CD4-positive, CD25-positive, alpha-beta regulatory T cell (primary cell): ENCODE measurements at regions not wholly inside any gene's neighbourhood (a gene's known extent, or its start where the extent isn't known, plus 50 kb on each side); places are given as distances from the start of the nearest gene placed in this dataset.

ENCODE experiments used
- ATAC-seq, 2 donors: fragments of 150-1000 bp; cut with Tn5 transposase; one replicate each; pipeline ENCODE4 v1.10.0; 2021; ENCODE audit warnings: low read depth in 2 of 2, moderate number of reproducible peaks in 2 of 2, moderate library complexity in 1 of 2
- DNase-seq, 3 donors: peaks; one replicate each; pipeline versions ENCODE4 v3.0.0 to v3.0.0-alpha.2; 2012 to 2022; ENCODE audit warnings: mixed read lengths in 1 of 3
- H3K27ac ChIP-seq: one replicate; pipeline ENCODE4 v1.7.0; 2013; ENCODE audit warnings: mild to moderate bottlenecking, low read length; ENCODE audit not compliant: insufficient read depth, poor library complexity, severe bottlenecking
- H3K27me3 ChIP-seq: one replicate; pipeline ENCODE4 v1.7.0; 2013; ENCODE audit warnings: low read length; ENCODE audit not compliant: control insufficient read depth, insufficient read depth
- H3K36me3 ChIP-seq: one replicate; pipeline ENCODE4 v1.7.0; 2013; ENCODE audit warnings: mild to moderate bottlenecking, low read length, moderate library complexity; ENCODE audit not compliant: control insufficient read depth, insufficient read depth
- H3K4me1 ChIP-seq: 2 replicates; pipeline ENCODE4 v1.7.0; 2013; ENCODE audit warnings: mild to moderate bottlenecking, low read length; ENCODE audit not compliant: insufficient read depth, control insufficient read depth, poor library complexity, severe bottlenecking
- H3K4me3 ChIP-seq: one replicate; pipeline ENCODE4 v1.7.0; 2013; ENCODE audit warnings: low read depth, mild to moderate bottlenecking, low read length, moderate library complexity
- H3K9me3 ChIP-seq, 2 experiments: 1 replicate in 1 of 2; 2 replicates in 1 of 2; pipeline ENCODE4 v1.7.0; 2013; ENCODE audit warnings: low read length in 2 of 2, mild to moderate bottlenecking in 1 of 2, moderate library complexity in 1 of 2; ENCODE audit not compliant: control insufficient read depth in 2 of 2
- H3K27ac Mint-ChIP-seq, 3 donors: one replicate each; pipeline ENCODE4 v1.8.0; 2020 to 2022; ENCODE audit warnings: mild to moderate bottlenecking in 3 of 3, mixed read lengths in 3 of 3, moderate library complexity in 2 of 3
- H3K27me3 Mint-ChIP-seq: one replicate; pipeline ENCODE4 v1.8.0; 2022; ENCODE audit warnings: mild to moderate bottlenecking, mixed read lengths
- H3K36me3 Mint-ChIP-seq: one replicate; pipeline ENCODE4 v1.8.0; 2020; ENCODE audit warnings: mixed read lengths
- H3K4me1 Mint-ChIP-seq, 4 donors: one replicate each; pipeline ENCODE4 v1.8.0; 2020 to 2022; ENCODE audit warnings: mixed read lengths in 4 of 4, mild to moderate bottlenecking in 1 of 4
- H3K4me3 Mint-ChIP-seq, 4 donors: one replicate each; pipeline ENCODE4 v1.8.0; 2020 to 2022; ENCODE audit warnings: mild to moderate bottlenecking in 4 of 4, mixed read lengths in 4 of 4, moderate library complexity in 3 of 4
- H3K9me3 Mint-ChIP-seq, 7 donors: one replicate each; pipeline ENCODE4 v1.8.0; 2020 to 2022; ENCODE audit warnings: mixed read lengths in 7 of 7, mild to moderate bottlenecking in 3 of 7, moderate library complexity in 2 of 7

DNA sequence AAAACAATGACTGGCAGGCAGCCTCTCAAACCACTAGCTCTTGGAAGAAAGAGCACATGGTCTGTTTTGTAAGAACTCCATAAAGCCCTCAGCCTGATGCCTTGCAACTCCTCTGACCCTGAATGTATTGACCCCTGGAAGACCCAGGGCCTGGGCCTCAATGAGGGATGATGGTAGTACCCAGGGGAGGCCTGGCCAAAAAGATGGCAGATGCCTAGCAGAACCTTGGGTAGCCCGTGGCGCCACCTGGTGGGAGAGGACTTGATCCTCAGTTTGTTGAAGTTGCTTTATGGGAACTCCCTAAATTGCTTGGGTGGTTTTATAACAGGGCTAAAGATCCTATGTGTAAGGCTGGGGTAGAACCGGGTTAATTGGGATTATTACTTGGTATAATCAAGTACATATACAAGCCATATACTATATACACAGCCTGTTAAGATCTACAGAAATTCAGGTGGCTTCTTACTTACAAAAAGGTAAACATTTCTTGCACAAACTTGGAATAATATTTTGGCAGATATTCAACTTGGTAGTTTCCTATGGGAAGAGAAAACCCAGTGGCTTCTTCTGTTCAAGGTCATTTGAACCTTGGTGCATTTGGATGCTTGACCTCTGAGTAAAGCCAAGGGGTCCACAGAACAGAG lies 95.8 kb upstream of the CACUL1 start:
- H3K9me3 Mint-ChIP-seq: peaks cover 0 to 4% (median 0%) of the 10 kb centered on the region in 7 donors
- no peak overlapping the region for H3K4me3 Mint-ChIP-seq
- ATAC-seq: no peak

DNA sequence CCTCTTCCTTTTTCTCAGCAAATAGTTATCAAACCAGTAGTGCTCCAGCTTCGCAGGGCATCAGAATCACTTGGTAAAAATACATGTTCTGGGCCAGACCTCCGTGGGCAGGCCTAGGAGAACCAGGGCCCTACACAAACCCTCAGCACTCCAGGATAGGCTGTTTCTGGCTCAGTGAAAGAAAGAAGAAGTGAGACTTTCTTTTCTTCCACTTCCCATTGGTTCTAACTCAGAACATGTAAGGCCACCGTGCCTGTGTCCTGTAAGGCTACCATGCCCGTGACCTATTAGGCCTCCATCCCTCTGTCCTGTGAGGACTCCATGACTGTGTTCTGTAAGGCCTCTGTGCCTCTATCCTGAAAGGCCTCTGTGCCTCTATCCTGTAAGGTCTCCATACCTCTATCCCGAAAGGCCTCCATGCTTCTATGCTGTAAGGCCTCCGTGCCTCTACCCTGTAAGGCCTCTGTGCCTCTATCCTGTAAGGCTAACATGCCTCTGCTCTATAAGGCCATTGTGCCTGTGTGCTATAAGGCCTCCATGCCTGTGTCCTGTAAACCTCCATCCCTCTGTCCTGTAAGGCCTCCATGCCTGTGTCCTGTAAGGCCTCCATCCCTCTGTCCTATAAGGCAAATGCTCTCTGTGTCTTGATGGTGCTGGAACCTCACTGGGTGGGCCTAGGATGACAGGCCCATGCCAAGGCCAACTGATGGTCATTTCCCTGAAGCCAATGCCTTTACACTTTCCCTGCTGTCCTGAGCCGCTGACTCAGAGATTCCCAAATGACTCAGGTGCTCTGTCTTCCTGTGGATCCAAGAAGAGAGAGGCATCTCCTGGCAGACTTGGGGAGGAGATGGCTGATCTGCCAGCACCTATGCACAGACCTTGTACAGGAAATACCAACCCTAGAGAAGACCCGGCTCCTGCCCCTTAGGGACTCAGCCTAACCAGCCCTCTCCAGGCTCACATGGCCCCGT lies 96.6 kb upstream of the CACUL1 start:
- Mint-ChIP-seq H3K27ac (no peak overlapping the region), H3K4me1 (no peaks in the 10 kb centered on the region), H3K4me3 (no peak overlapping the region), H3K36me3 (no peaks in the 10 kb centered on the region), H3K9me3 (peaks cover 0 to 5% (median 0%) of the 10 kb centered on the region in 7 donors), H3K27me3 (peaks cover 14% of the 10 kb centered on the region)
- no peak overlapping the region for H3K27ac ChIP-seq
- ATAC-seq: no peak
- no peaks in the 10 kb centered on the region for H3K27me3 ChIP-seq
- no peaks in the 10 kb centered on the region for H3K4me1 ChIP-seq
- no peaks in the 10 kb centered on the region for H3K36me3 ChIP-seq
- no peaks in the 10 kb centered on the region for H3K9me3 ChIP-seq
- no peak overlapping the region for H3K4me3 ChIP-seq
- no peak for DNase-seq

More for the DNA sequence above, 95.8 kb upstream of the CACUL1 start:
- Mint-ChIP-seq H3K27me3 (peaks cover 17% of the 10 kb centered on the region), H3K27ac (no peak overlapping the region), H3K4me1 (no peaks in the 10 kb centered on the region), H3K36me3 (no peaks in the 10 kb centered on the region)
- Histone ChIP-seq H3K4me3 (no peak overlapping the region), H3K27ac (no peak overlapping the region), H3K4me1 (no peaks in the 10 kb centered on the region), H3K27me3 (no peaks in the 10 kb centered on the region), H3K36me3 (no peaks in the 10 kb centered on the region), H3K9me3 (no peaks in the 10 kb centered on the region)
- peak; percentile 20 to 71 (median 21) for DNase-seq

DNA sequence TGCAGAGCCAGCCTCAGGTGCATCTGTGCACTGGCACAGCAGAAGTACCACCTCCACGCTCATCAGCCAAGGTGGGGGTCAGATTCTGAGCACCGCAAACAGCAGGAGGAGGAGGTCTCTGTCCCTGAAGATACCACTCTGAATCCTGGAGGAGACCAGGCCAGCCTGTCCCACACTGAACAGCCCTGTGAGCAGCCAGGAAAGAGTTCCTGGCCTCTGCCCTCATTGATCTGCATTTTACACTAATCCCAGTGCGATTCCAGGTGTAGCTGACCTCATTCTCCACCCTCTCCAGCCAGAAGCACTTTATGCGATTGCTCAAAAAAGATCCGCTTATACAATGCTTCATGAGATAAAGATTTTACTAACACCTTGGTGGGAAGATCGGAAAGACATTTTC lies 99.1 kb upstream of the CACUL1 start:
- DNase-seq (no peak), ATAC-seq (no peak)
- no peak overlapping the region for H3K4me3 Mint-ChIP-seq
- H3K36me3 Mint-ChIP-seq: peaks cover under 1% of the 10 kb centered on the region
- no peaks in the 10 kb centered on the region for H3K4me1 Mint-ChIP-seq
- no peak overlapping the region for H3K27ac Mint-ChIP-seq
- Histone ChIP-seq H3K27me3 (no peaks in the 10 kb centered on the region), H3K9me3 (no peaks in the 10 kb centered on the region), H3K4me1 (no peaks in the 10 kb centered on the region), H3K27ac (no peak overlapping the region), H3K36me3 (no peaks in the 10 kb centered on the region), H3K4me3 (no peak overlapping the region)
- peaks cover 14% of the 10 kb centered on the region for H3K27me3 Mint-ChIP-seq
- peaks cover 0 to 5% (median 0%) of the 10 kb centered on the region in 7 donors for H3K9me3 Mint-ChIP-seq

DNA sequence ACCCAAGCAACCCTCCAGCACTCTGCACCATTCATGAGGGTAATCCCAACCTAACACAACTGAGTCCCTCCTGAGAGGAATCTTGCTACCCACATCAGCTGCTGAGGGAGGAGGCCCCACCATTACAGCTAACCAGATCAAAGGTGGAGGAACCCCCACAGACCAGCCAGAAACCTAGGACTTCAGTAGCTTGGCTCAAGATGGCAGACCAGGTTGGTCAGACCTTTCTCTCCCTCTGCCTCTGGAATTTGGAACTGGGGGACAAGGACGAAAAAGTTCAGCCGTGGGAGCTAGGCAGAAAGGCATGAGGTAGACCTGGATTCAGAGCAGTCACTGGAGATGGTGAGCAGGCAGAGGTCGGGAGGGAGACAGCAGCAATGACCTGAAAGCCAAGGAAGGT lies 101.3 kb upstream of the CACUL1 start:
- Histone ChIP-seq H3K9me3 (no peaks in the 10 kb centered on the region), H3K36me3 (no peaks in the 10 kb centered on the region), H3K4me3 (no peak overlapping the region), H3K4me1 (no peaks in the 10 kb centered on the region), H3K27me3 (no peaks in the 10 kb centered on the region), H3K27ac (no peak overlapping the region)
- Mint-ChIP-seq H3K27ac (no peak overlapping the region), H3K27me3 (peaks cover 14% of the 10 kb centered on the region), H3K9me3 (peaks cover 0 to 5% (median 1%) of the 10 kb centered on the region in 7 donors), H3K36me3 (peaks cover 4% of the 10 kb centered on the region), H3K4me1 (no peaks in the 10 kb centered on the region), H3K4me3 (no peak overlapping the region)
- no peak for DNase-seq
- ATAC-seq: no peak

DNA sequence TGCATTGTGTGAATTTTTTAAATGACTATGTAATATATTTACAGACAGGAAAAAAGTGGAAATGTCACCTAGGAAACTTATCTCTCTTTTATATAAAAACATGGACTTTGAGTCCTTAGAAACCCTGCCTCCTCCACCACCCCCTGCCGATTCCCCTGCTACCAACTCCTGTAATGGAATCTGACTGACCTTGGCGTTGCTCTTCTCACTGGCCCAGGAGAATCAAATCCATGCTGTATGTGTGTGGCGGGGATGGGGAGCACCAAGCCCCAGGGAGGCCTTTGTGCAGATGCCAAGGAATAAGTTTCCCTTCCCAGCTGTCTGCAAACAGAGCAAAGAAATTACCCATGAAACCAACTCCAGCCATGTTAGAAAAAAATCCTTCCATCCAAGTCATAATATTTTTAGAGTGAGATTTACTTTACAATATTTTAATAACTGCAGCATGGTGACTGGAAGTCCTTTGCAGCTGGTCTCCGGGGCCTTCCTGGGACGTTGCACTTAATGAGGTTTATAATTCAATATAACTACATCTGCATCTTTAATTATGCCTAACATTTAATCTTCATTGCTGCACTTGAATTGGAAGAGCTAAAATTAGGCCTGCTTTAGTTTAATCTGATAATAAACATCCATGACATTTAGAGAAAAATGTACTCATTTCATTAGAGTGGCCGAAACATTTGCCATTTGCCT lies 111.4 kb upstream of the CACUL1 start:
- Histone ChIP-seq H3K36me3 (no peaks in the 10 kb centered on the region), H3K4me1 (no peaks in the 10 kb centered on the region), H3K4me3 (no peak overlapping the region), H3K27ac (no peak overlapping the region), H3K9me3 (no peaks in the 10 kb centered on the region), H3K27me3 (peaks cover 4% of the 10 kb centered on the region)
- Mint-ChIP-seq H3K27me3 (peaks cover 20% of the 10 kb centered on the region), H3K27ac (no peak overlapping the region), H3K4me1 (no peaks in the 10 kb centered on the region), H3K36me3 (no peaks in the 10 kb centered on the region), H3K9me3 (peaks cover 0 to 6% (median 0%) of the 10 kb centered on the region in 7 donors), H3K4me3 (no peak overlapping the region)
- no peak for DNase-seq
- no peak for ATAC-seq

DNA sequence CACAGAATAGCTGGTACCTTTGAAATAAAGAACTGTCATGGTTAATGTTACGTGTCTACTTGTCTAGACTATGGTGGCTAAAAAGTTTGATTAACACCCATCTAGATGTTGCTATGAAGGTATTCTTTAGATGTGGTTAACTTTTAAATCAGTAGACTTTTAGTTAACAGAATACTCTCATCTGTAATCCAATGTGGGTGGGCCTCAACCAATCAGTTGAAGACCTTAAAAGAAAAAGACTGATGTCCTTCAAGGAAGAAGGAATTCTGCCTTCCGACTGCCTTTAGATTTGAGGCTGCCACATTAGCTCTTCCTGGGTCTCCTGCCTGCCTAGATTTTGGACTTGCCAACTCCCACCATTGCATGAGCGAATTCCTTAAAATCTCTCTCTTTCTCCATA lies 113.0 kb upstream of the CACUL1 start:
- Mint-ChIP-seq H3K36me3 (no peaks in the 10 kb centered on the region), H3K27me3 (peaks cover 33% of the 10 kb centered on the region), H3K27ac (no peak overlapping the region), H3K4me3 (no peak overlapping the region), H3K4me1 (no peaks in the 10 kb centered on the region), H3K9me3 (peaks cover 0 to 6% (median 0%) of the 10 kb centered on the region in 7 donors)
- Histone ChIP-seq H3K27ac (no peak overlapping the region), H3K27me3 (peaks cover 7% of the 10 kb centered on the region), H3K9me3 (no peaks in the 10 kb centered on the region), H3K4me1 (no peaks in the 10 kb centered on the region), H3K36me3 (no peaks in the 10 kb centered on the region), H3K4me3 (no peak overlapping the region)
- ATAC-seq (no peak), DNase-seq (no peak)

DNA sequence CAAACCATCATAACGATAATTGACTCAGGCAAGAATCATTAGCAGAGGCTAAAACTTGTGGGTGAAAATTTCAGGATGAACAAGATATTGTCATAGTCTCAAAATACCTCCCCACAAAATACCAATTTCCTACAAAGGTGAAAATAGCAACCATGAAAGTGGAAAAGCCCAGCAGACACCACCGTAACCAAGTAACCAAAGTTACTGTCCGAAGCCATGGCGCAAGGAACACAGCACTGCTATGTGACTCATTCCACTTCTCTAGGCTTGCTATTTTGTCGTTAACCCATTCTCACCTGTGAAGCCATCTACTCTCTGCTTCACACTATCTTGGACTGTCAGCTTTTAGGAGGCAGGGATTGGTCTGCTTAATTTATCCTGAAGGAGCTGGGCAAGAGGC lies 113.8 kb upstream of the CACUL1 start:
- Mint-ChIP-seq H3K27ac (no peak overlapping the region), H3K9me3 (peaks cover 0 to 4% (median 0%) of the 10 kb centered on the region in 7 donors), H3K4me3 (no peak overlapping the region), H3K4me1 (no peaks in the 10 kb centered on the region), H3K36me3 (no peaks in the 10 kb centered on the region), H3K27me3 (peaks cover 41% of the 10 kb centered on the region)
- no peaks in the 10 kb centered on the region for H3K4me1 ChIP-seq
- ATAC-seq: no peak
- H3K36me3 ChIP-seq: no peaks in the 10 kb centered on the region
- H3K4me3 ChIP-seq: no peak overlapping the region
- DNase-seq: no peak
- H3K9me3 ChIP-seq: no peaks in the 10 kb centered on the region
- peaks cover 11% of the 10 kb centered on the region for H3K27me3 ChIP-seq
- no peak overlapping the region for H3K27ac ChIP-seq
